ENCODE measurements at regions not wholly inside any gene's neighbourhood (a gene's known extent, or its start where the extent isn't known, plus 50 kb on each side); places are given as distances from the start of the nearest gene placed in this dataset.

DNA sequence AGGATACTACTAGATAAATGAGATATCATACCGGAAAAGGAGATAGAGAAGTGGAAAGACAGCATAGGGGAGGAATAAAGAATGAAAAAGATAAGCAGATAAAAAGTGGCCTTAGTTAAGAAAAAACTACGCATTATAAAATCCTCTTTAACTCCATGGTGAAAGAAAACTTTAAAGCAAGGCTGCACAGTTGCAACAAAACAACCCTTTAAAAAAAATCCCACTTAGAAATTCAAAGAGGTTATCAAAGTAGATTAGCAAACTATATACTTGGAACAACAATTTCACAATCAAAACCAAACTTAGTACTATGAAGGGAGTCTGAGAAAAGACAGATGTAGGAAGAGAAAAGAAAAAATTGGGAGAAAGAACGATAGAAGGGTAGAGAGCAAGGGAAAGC, 133.4 kb upstream of the OSR1 start:
- TF ChIP-seq, protein P1, sequence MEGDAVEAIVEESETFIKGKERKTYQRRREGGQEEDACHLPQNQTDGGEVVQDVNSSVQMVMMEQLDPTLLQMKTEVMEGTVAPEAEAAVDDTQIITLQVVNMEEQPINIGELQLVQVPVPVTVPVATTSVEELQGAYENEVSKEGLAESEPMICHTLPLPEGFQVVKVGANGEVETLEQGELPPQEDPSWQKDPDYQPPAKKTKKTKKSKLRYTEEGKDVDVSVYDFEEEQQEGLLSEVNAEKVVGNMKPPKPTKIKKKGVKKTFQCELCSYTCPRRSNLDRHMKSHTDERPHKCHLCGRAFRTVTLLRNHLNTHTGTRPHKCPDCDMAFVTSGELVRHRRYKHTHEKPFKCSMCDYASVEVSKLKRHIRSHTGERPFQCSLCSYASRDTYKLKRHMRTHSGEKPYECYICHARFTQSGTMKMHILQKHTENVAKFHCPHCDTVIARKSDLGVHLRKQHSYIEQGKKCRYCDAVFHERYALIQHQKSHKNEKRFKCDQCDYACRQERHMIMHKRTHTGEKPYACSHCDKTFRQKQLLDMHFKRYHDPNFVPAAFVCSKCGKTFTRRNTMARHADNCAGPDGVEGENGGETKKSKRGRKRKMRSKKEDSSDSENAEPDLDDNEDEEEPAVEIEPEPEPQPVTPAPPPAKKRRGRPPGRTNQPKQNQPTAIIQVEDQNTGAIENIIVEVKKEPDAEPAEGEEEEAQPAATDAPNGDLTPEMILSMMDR (IDR thresholded peaks at IDR 0.05; ENCODE audit: low read depth, low read length, poor library complexity, severe bottlenecking): no peak
- no peak for TF ChIP-seq EZH2phosphoT487 (IDR thresholded peaks at IDR 0.05; ENCODE audit: borderline replicate concordance, low read length)

Measured in DOHH2 (cell line).